Activated T-cell treated with anti-CD3 and anti-CD28 coated beads for 48 hours (primary cell): ENCODE measurements at regions not wholly inside any gene's neighbourhood (a gene's known extent, or its start where the extent isn't known, plus 50 kb on each side); places are given as distances from the start of the nearest gene placed in this dataset.
"Not testable (repeated sequence)": the region's sequence is repeated elsewhere in the genome, so short reads cannot be mapped to it uniquely, and the experiment has no call there.

Source experiments
- DNase-seq: peaks from one replicate; pipeline ENCODE4 v3.0.0-alpha.2; 2020; ENCODE audit warnings: low read depth

GRCh38 chr12:74152370-74152769 is 385.3 kb upstream of the ATXN7L3B start:
- no peak for DNase-seq

GRCh38 chr12:74166096-74166495 is 371.5 kb upstream of the ATXN7L3B start:
- DNase-seq, result no peak

GRCh38 chr12:74169607-74170006 is 368.0 kb upstream of the ATXN7L3B start:
- DNase-seq, result no peak

GRCh38 chr12:74170645-74171477 is 366.8 kb upstream of the ATXN7L3B start:
- no peak for DNase-seq

- DNase-seq, result no peak
These were observed 366.1 kb upstream of the ATXN7L3B start for GRCh38 chr12:74171478-74171909.

- DNase-seq, result not testable (repeated sequence)
These were observed 362.7 kb upstream of the ATXN7L3B start for GRCh38 chr12:74174961-74175360.

GRCh38 chr12:74185360-74185759 is 352.3 kb upstream of the ATXN7L3B start:
- DNase-seq, result no peak

- DNase-seq, result no peak
These were observed 344.4 kb upstream of the ATXN7L3B start for GRCh38 chr12:74193191-74193590.

- no peak for DNase-seq
These were observed 333.4 kb upstream of the ATXN7L3B start for GRCh38 chr12:74204236-74204635.

GRCh38 chr12:74227846-74228545 is 309.6 kb upstream of the ATXN7L3B start:
- no peak for DNase-seq

- no peak for DNase-seq
These were observed 308.0 kb upstream of the ATXN7L3B start for GRCh38 chr12:74229671-74230070.

- DNase-seq, result no peak
These were observed 302.3 kb upstream of the ATXN7L3B start for GRCh38 chr12:74235342-74235741.

GRCh38 chr12:74241341-74241740 is 296.3 kb upstream of the ATXN7L3B start:
- no peak for DNase-seq

- no peak for DNase-seq
These were observed 295.5 kb upstream of the ATXN7L3B start for GRCh38 chr12:74242088-74242487.

- no peak for DNase-seq
These were observed 292.2 kb upstream of the ATXN7L3B start for GRCh38 chr12:74245458-74245857.

- DNase-seq, result no peak
These were observed 286.7 kb upstream of the ATXN7L3B start for GRCh38 chr12:74250891-74251290.

GRCh38 chr12:74253826-74254225 is 283.8 kb upstream of the ATXN7L3B start:
- DNase-seq, result not testable (repeated sequence)

- no peak for DNase-seq
These were observed 282.9 kb upstream of the ATXN7L3B start for GRCh38 chr12:74254784-74255183.

- DNase-seq, result no peak
These were observed 278.4 kb upstream of the ATXN7L3B start for GRCh38 chr12:74259199-74259598.

GRCh38 chr12:74264692-74265091 is 272.9 kb upstream of the ATXN7L3B start:
- DNase-seq, result no peak

- DNase-seq, result not testable (repeated sequence)
These were observed 268.3 kb upstream of the ATXN7L3B start for GRCh38 chr12:74269355-74269754.

GRCh38 chr12:74280156-74280655 is 257.4 kb upstream of the ATXN7L3B start:
- no peak for DNase-seq
